Panc1 (cell line): ENCODE measurements at regions not wholly inside any gene's neighbourhood (a gene's known extent, or its start where the extent isn't known, plus 50 kb on each side); places are given as distances from the start of the nearest gene placed in this dataset.

Experiments
- ATAC-seq: fragments of 200-7000 bp; cut with Tn5 transposase; 2 replicates; pipeline ENCODE4 v1.9.1; 2020; ENCODE audit warnings: mild to moderate bottlenecking, moderate library complexity
- BruUV-seq: library from RNA; stranded (reverse); fragments of 400-500 nt; replicated peaks from 2 replicates; lab custom pipeline; 2021; lab: Mats Ljungman, UMichigan
- CTCF ChIA-PET: fragments of 300-600 bp; sonication (Branson Sonifier 250); formaldehyde crosslinking; loops from one replicate; lab custom pipeline; 2022; ENCODE audit warnings: antibody characterized with exemption; lab: Charles Lee
- POLR2A ChIA-PET: fragments of 300-600 bp; sonication (Branson Sonifier 250); formaldehyde crosslinking; loops from one replicate; lab custom pipeline; 2022; ENCODE audit warnings: antibody characterized with exemption; lab: Charles Lee
- DNase-seq: peaks from one replicate; pipeline ENCODE4 v3.0.0-alpha.2; 2010; ENCODE audit warnings: low read depth, low spot score
- H3K27ac ChIP-seq: 2 replicates; pipeline ENCODE4 v1.5.1; 2011; ENCODE audit warnings: mild to moderate bottlenecking, low read length, inconsistent platforms
- H3K27me3 ChIP-seq: fragments of 200-500 bp; sonication (Bioruptor generic); 2 replicates; pipeline ENCODE4 v1.6.0; 2014; ENCODE audit warnings: low read length, inconsistent platforms; ENCODE audit not compliant: control insufficient read depth, insufficient read depth
- H3K36me3 ChIP-seq: fragments of 200-500 bp; sonication (Bioruptor generic); 2 replicates; pipeline ENCODE4 v1.5.1; 2014; ENCODE audit warnings: inconsistent platforms, mild to moderate bottlenecking, low read length, moderate library complexity; ENCODE audit not compliant: control insufficient read depth, insufficient read depth
- H3K4me1 ChIP-seq: 2 replicates; pipeline ENCODE4 v1.5.1; 2011; ENCODE audit warnings: inconsistent platforms, mild to moderate bottlenecking, low read length, moderate library complexity; ENCODE audit not compliant: control insufficient read depth, insufficient read depth
- H3K4me3 ChIP-seq, 2 experiments: 2 replicates each; pipeline ENCODE4 v1.5.1; 2011 to 2012; ENCODE audit warnings: low read depth in 2 of 2, low read length in 2 of 2, mild to moderate bottlenecking in 2 of 2, inconsistent platforms in 1 of 2, moderate library complexity in 1 of 2
- H3K9me3 ChIP-seq: fragments of 200-500 bp; sonication (Bioruptor generic); 2 replicates; pipeline ENCODE4 v1.5.1; 2014; ENCODE audit warnings: low read depth, mild to moderate bottlenecking, inconsistent platforms, low read length, moderate library complexity; ENCODE audit not compliant: control insufficient read depth, insufficient read depth
- POLR2AphosphoS5 ChIP-seq: IDR thresholded peaks from 2 replicates; pipeline ENCODE4 v1.6.1; 2012; ENCODE audit warnings: mild to moderate bottlenecking, low read depth, low read length, moderate library complexity
- SIN3A ChIP-seq: IDR thresholded peaks from 2 replicates; pipeline ENCODE4 v1.6.1; 2012; ENCODE audit warnings: low read depth, mild to moderate bottlenecking, low read length, moderate library complexity, borderline replicate concordance; ENCODE audit not compliant: insufficient read depth
- TCF7L2 ChIP-seq: IDR thresholded peaks from 2 replicates; pipeline ENCODE4 v1.6.1; 2011; ENCODE audit warnings: mild to moderate bottlenecking, low read depth, low read length, inconsistent platforms
- in situ Hi-C: cut with HindIII; loops from 2 replicates; pipeline ENCODE4 v1.10.0; 2016; ENCODE audit warnings: low sequenced_read_pairs, low pct_unique_long_range_greater_than_20kb
- intact Hi-C: fragments of 100-400 bp; cut with micrococcal nuclease; formaldehyde crosslinking; loops from one replicate; pipeline ENCODE4 v1.10.0; 2022; ENCODE audit not compliant: unreplicated experiment
- TF ChIP-seq, protein P1 (sequence below), 2 experiments: IDR thresholded peaks; 2 replicates each; pipeline ENCODE4 v1.6.1; 2011 to 2012; ENCODE audit warnings: low read depth in 2 of 2, control low read depth in 1 of 2, low read length in 1 of 2, mild to moderate bottlenecking in 1 of 2, moderate library complexity in 1 of 2; ENCODE audit not compliant: insufficient read depth in 1 of 2
- TF ChIP-seq, protein P2 (sequence below): fragments of 450-650 bp; IDR thresholded peaks from 2 replicates; pipeline ENCODE4 v1.5.1; 2017; ENCODE audit warnings: mild to moderate bottlenecking

GRCh38 chr10:28118985-28119628 is 120.2 kb upstream of the ODAD2 start:
- in situ Hi-C loops = no loop called here
- intact Hi-C loops = no loop called here
- ATAC-seq = no peak
- Histone ChIP-seq H3K9me3 (no peaks in the 10 kb centered on the region), H3K4me1 (no peaks in the 10 kb centered on the region; the same call in 1 of the 2 replicates), H3K27ac (no peak overlapping the region), H3K27me3 (no peaks in the 10 kb centered on the region), H3K36me3 (no peaks in the 10 kb centered on the region), H3K4me3 (no peak overlapping the region)
- DNase-seq = no peak
- ChIA-PET CTCF (no interaction called here), POLR2A (interaction anchor here (0.6 kb wide), 1 partner anchor 299 kb away, joined by 10 read pairs; no protein-coding TSS in a partner anchor)
- BruUV-seq = no TSS peak
- TF ChIP-seq, protein P1, sequence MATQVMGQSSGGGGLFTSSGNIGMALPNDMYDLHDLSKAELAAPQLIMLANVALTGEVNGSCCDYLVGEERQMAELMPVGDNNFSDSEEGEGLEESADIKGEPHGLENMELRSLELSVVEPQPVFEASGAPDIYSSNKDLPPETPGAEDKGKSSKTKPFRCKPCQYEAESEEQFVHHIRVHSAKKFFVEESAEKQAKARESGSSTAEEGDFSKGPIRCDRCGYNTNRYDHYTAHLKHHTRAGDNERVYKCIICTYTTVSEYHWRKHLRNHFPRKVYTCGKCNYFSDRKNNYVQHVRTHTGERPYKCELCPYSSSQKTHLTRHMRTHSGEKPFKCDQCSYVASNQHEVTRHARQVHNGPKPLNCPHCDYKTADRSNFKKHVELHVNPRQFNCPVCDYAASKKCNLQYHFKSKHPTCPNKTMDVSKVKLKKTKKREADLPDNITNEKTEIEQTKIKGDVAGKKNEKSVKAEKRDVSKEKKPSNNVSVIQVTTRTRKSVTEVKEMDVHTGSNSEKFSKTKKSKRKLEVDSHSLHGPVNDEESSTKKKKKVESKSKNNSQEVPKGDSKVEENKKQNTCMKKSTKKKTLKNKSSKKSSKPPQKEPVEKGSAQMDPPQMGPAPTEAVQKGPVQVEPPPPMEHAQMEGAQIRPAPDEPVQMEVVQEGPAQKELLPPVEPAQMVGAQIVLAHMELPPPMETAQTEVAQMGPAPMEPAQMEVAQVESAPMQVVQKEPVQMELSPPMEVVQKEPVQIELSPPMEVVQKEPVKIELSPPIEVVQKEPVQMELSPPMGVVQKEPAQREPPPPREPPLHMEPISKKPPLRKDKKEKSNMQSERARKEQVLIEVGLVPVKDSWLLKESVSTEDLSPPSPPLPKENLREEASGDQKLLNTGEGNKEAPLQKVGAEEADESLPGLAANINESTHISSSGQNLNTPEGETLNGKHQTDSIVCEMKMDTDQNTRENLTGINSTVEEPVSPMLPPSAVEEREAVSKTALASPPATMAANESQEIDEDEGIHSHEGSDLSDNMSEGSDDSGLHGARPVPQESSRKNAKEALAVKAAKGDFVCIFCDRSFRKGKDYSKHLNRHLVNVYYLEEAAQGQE (IDR thresholded peaks at IDR 0.05; ENCODE audit: insufficient read depth in 1 of 2, low read depth in 2 of 2, low read length in 1 of 2) = no peak
- TF ChIP-seq SIN3A = no peak
- TF ChIP-seq POLR2AphosphoS5 = no peak
- no peak for TF ChIP-seq TCF7L2
- TF ChIP-seq, protein P2, sequence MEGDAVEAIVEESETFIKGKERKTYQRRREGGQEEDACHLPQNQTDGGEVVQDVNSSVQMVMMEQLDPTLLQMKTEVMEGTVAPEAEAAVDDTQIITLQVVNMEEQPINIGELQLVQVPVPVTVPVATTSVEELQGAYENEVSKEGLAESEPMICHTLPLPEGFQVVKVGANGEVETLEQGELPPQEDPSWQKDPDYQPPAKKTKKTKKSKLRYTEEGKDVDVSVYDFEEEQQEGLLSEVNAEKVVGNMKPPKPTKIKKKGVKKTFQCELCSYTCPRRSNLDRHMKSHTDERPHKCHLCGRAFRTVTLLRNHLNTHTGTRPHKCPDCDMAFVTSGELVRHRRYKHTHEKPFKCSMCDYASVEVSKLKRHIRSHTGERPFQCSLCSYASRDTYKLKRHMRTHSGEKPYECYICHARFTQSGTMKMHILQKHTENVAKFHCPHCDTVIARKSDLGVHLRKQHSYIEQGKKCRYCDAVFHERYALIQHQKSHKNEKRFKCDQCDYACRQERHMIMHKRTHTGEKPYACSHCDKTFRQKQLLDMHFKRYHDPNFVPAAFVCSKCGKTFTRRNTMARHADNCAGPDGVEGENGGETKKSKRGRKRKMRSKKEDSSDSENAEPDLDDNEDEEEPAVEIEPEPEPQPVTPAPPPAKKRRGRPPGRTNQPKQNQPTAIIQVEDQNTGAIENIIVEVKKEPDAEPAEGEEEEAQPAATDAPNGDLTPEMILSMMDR = no peak

- DNase-seq (no peak), ATAC-seq (no peak)
- Histone ChIP-seq H3K27ac (no peak overlapping the region), H3K4me1 (no peaks in the 10 kb centered on the region; the same call in 1 of the 2 replicates), H3K9me3 (no peaks in the 10 kb centered on the region), H3K4me3 (no peak overlapping the region), H3K36me3 (no peaks in the 10 kb centered on the region), H3K27me3 (no peaks in the 10 kb centered on the region)
- POLR2A ChIA-PET = no interaction called here
- intact Hi-C loops (no loop called here), in situ Hi-C loops (no loop called here)
- no TSS peak for BruUV-seq
- TF ChIP-seq, protein P1 (IDR thresholded peaks at IDR 0.05; ENCODE audit: insufficient read depth in 1 of 2, low read depth in 2 of 2, low read length in 1 of 2) = no peak
- TF ChIP-seq, protein P2 = no peak
- TF ChIP-seq SIN3A = no peak
- TF ChIP-seq TCF7L2 = no peak
- no peak for TF ChIP-seq POLR2AphosphoS5
- CTCF ChIA-PET = no interaction called here
Observed at GRCh38 chr10:28113202-28113601, 114.3 kb upstream of the ODAD2 start.
